Tibial nerve (tissue), 3 donors: ENCODE measurements at regions not wholly inside any gene's neighbourhood (a gene's known extent, or its start where the extent isn't known, plus 50 kb on each side); places are given as distances from the start of the nearest gene placed in this dataset.
"Not testable (repeated sequence)": the region's sequence is repeated elsewhere in the genome, so short reads cannot be mapped to it uniquely, and the experiment has no call there.

Experiments used
- POLR2A ChIP-seq, 2 donors: fragments of 450-650 bp; IDR thresholded peaks; one replicate each; pipeline ENCODE4 v1.6.1; 2017; ENCODE audit warnings: antibody characterized with exemption in 2 of 2, mild to moderate bottlenecking in 2 of 2, moderate library complexity in 2 of 2
- TF ChIP-seq, protein P1 (sequence below), 5 experiments: fragments of 200-600 bp in 3 of 5; fragments of 450-650 bp in 2 of 5; sonication (generic) in 3 of 5; IDR thresholded peaks; one replicate each; pipeline ENCODE4 v1.5.1; 2016 to 2019; ENCODE audit warnings: antibody characterized with exemption in 5 of 5, mild to moderate bottlenecking in 3 of 5, moderate library complexity in 2 of 5

DNA sequence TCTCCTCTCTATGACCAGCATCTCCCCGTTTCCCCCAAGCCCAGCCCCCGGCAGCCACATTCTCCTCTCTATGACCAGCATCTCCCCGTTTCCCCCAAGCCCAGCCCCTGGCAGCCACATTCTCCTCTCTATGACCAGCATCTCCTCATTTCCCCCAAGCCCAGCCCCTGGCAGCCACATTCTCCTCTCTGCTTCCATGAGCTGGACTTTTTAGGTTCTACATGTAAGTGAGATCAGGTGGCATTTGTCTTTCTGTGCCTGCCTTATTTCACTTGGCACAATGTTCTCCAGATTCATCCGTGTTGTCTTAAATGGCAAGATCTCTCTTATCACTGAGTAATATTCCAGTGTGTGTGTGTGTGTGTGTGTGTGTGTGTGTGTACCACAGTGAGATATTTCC lies 428.1 kb upstream of the B3GAT1 start:
- TF ChIP-seq, protein P1, sequence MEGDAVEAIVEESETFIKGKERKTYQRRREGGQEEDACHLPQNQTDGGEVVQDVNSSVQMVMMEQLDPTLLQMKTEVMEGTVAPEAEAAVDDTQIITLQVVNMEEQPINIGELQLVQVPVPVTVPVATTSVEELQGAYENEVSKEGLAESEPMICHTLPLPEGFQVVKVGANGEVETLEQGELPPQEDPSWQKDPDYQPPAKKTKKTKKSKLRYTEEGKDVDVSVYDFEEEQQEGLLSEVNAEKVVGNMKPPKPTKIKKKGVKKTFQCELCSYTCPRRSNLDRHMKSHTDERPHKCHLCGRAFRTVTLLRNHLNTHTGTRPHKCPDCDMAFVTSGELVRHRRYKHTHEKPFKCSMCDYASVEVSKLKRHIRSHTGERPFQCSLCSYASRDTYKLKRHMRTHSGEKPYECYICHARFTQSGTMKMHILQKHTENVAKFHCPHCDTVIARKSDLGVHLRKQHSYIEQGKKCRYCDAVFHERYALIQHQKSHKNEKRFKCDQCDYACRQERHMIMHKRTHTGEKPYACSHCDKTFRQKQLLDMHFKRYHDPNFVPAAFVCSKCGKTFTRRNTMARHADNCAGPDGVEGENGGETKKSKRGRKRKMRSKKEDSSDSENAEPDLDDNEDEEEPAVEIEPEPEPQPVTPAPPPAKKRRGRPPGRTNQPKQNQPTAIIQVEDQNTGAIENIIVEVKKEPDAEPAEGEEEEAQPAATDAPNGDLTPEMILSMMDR (IDR thresholded peaks at IDR 0.05), result not testable (repeated sequence)
- TF ChIP-seq POLR2A (IDR thresholded peaks at IDR 0.05), result not testable (repeated sequence)
